Endometrial microvascular endothelial cells (primary cell): ENCODE measurements at regions not wholly inside any gene's neighbourhood (a gene's known extent, or its start where the extent isn't known, plus 50 kb on each side); places are given as distances from the start of the nearest gene placed in this dataset.

ENCODE experiments used
- in situ Hi-C: cut with HindIII; loops from 2 replicates; pipeline ENCODE4 v1.10.0; 2017; ENCODE audit warnings: low sequenced_read_pairs, low pct_unique_long_range_greater_than_20kb; ENCODE audit errors: inconsistent ontology term

DNA sequence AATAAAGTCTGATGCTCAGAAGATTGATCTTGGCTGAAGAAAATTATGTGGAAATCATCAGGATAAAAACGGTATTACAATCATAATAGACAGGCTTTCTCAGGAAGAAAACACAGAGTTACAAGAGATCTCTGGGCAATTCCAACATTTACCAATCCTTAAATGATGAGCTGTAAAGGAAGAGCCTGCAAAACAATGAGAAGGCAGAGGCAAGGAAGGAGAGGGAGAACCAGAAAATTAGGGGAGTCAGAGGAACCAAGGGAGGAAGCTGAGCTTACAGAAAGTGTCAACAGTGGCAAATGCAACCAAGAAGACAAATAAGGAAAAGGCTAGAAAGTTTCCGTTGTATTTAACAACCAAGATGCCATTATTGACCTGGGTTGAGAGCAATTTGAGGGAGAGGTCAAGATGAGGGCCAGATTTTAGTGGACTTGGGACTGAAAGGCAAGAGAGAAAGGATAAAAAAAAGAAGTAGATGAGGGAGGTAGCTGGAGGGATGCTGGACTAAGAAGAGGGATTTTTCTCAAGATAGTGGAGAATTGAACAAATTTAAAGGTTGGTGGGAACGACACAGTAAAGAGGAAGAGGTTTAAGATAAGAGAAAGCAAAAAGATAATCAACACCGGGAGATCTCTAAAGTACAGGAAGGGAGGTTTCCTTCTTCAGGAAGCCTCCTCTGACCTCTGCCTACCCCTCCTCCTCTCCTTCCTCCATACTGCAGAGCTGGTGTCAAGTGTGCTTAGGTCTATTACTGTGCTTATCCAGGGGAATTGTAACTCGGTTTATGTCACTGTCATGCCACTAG lies 116.9 kb downstream of the DUSP6 start:
- in situ Hi-C loops = no loop called here

DNA sequence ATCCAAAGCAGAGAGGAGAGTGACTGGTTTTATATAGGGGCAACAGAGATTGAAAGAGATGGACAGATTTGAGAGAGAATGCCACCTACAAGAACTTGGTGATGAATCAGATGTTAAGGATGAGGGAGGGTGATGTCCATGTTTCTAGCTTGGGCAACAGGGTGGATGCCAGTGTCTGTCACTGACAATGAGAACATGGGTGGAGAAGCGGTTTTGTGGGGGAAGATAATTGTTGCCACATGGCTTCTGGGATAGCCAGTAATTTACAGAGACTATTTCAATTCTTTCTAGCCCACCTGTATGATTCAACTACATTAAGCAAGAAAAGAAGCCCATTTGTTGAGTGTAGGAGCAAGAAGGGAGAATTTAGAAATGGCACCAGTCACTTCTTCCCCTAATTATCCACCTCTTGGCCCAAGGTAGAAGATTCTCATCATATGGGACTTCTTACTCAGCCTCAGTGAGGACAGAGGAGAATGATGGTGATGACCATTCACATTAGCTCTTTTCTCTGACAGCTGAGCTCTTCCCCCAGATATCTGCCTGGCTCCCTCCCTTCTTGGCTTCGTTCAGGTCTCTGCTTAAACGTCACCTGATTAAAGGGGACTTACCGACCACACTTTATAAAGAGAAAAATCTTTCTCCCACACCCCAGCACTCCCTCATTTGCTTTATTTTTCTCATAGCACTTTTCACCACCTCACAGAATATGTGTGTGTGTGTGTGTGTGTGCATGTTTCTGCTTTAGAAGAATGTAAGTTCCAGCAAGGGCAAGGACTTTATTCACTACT lies 117.8 kb downstream of the DUSP6 start:
- in situ Hi-C loops = no loop called here

DNA sequence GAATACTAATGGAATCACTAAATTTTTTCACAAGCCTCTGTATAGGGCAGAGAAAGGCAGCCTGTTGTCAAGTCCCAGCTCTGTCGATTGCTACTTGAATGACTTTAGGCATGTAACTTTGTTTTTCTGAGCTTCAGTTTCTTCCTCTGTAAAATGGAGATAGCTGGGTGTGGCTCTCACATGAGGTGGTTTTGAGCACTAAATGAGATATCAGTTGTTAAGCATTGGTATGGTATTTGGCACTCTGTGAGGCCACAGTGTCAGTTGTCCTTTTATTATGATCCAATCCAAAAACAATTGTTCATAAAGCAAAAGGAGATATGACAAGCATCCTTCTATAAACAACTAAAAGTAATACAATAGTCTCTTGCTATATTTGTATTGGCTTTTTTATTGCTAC lies 120.6 kb downstream of the DUSP6 start:
- in situ Hi-C loops = no loop called here

DNA sequence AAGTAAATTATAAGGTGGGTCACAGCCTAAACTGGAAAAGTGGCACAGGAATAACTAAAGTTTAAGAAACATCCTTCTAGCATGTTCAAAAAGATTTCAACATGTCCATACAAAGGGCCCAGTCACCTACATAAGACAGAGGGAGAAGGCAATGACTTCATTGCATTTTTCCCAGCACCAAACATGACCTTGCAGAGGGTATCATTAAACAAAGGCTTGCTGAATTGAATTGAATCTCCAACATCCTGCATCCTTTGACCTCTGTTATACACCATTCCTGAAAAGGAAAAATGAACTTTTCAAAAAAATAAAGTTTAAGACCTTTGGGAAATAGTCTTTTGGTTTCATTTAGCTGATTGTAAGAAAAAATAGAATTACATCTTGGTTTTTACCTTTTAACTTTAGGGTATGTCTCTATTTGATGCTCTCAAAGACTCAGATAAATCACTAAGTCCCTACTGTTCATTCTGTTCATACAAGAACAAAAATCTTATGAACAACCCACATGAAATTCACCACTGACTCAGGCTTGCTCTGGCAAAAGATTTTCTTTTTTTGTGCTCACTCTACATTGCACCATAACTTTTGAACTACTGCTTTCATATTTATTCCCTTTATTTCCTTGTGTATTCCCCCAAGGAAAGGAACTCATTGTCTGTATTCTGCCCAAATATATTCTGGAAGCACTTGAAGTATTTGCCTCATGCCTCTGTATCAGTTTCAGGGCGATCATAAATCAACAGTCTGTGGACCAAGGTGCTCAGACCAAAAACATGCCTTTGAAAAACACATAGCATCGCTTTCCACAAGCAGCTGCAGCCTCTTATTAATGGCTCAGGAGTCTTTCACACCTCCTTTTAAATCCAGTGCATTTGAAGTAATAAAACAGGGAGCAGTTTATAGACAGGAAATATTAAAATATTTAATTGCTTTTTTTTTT lies 121.7 kb downstream of the DUSP6 start:
- in situ Hi-C loops = no loop called here

DNA sequence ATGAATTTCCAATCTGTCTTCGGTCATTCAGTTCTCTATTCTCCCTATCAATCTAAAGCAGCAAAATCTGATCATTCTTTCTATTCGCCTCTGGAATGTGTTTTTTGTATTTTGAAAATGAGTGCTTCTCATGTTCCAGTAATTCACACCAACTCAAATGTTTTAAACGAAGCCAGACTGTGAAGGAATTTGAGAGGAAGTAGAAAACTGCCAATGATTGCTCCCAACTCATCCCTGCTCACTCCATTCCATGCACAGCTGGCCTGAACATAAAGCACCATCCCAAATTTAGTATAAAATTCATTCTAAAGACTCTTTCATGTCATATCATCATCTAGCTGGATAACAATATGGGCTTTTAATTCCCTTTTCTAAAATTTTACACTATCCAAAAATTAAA lies 123.8 kb downstream of the DUSP6 start:
- in situ Hi-C loops = no loop called here

DNA sequence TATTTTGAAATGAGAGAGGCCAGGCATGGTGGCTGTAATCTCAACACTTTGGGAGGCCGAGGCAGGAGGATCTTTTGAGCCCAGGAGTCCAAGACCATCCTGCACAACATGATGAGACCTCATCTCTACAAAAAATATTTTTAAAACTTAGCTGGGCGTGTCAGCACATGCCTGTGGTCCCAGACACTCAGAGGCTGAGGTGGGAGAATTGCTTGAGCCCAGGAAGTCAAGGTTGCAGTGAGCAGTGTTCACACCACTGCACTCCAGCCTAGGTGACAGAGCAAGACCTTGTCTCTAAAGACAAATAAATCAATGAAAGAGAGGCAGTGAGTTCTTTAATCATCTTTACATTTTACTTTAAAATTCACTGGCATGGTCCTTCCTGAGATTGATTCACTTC lies 124.5 kb downstream of the DUSP6 start:
- in situ Hi-C loops = no loop called here

DNA sequence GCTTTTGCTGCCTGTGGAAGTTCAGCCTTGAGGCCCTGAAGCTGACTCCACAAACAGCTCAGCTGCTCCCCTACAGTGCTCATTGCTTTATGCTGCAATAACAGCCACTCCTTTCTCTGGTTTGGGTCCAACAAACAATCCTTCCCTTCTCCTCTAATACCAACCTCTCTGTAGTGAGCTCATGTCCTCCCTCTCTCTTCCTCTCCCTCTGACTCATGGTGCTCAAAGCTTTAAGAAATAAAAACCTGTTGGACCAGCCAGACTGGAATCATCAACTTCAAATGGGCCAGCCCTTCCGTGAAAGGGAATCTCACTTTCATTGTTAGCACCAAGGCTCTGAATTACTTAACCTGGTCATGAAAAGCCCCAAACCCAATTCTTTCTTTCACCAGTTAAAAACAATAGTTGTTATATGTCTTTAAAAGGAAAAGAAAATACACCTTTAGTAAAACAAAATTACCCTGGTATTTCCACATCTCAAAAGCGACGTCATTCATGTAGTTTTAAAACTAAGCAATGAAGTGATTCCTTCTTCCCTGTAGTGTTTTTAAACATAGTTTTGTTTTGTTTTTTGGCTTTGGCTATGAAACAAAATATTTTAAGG lies 126.4 kb downstream of the DUSP6 start:
- in situ Hi-C loops = no loop called here

DNA sequence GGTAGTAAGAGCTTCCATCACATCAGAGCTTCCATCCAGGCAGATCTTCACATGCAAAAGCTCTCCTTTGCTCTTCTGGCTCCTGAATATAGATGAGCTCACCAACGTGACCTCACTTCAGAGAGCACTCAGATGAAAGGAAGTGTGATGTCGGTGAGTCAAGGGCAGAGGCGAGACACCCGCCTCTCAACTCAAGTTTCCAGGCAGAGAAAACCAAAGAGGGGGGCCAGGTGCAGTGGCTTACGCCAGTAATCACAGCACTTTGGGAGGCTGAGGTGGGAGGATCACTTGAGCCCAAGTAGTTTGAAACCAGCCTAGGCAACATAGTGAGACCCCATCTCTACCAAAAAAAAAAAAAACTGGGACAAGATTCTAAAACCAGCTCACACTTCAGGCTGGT lies 126.9 kb downstream of the DUSP6 start:
- in situ Hi-C loops = no loop called here

DNA sequence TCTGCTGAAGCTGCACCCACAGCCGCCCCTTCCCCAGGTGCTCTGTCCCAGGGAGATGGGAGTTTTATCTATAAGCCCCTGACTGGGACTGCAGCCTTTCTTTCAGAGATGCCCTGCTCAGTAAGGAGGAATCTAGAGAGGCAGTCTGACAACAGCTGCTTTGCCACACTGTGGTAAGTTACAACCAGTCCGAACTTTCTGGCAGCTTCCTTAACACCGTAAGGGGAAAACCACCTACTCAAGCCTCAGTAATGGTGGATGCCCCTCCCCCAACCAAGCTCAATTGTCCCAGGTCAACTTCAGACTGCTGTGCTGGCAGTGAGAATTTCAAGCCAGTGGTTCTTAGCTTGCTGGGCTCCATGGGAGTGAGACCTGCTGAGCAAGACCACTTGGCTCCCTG lies 129.7 kb downstream of the DUSP6 start:
- in situ Hi-C loops = loop anchor here (25.0 kb wide), 1 partner anchor 240 kb away; no protein-coding TSS in a partner anchor

DNA sequence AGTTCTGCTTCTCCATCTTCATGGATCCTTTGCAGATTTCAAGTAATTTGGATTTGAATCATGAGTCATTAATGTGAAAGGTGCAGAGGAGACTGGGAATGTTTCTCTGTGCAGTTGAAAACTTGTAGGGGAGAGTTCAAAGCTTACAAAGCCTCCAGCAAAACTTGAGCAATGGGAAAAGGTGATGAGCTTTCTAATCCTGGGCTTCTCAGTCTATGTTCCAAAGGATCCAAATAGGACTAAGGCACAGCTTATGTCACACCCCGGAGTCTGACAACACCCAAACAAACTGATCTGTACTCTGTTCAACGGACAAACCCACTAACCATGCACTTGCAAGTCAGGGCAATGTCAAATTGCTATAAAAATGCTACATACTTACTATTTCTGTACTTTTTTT lies 134.8 kb downstream of the DUSP6 start:
- in situ Hi-C loops = loop anchor here (25.0 kb wide), 1 partner anchor 245 kb away; no protein-coding TSS in a partner anchor

DNA sequence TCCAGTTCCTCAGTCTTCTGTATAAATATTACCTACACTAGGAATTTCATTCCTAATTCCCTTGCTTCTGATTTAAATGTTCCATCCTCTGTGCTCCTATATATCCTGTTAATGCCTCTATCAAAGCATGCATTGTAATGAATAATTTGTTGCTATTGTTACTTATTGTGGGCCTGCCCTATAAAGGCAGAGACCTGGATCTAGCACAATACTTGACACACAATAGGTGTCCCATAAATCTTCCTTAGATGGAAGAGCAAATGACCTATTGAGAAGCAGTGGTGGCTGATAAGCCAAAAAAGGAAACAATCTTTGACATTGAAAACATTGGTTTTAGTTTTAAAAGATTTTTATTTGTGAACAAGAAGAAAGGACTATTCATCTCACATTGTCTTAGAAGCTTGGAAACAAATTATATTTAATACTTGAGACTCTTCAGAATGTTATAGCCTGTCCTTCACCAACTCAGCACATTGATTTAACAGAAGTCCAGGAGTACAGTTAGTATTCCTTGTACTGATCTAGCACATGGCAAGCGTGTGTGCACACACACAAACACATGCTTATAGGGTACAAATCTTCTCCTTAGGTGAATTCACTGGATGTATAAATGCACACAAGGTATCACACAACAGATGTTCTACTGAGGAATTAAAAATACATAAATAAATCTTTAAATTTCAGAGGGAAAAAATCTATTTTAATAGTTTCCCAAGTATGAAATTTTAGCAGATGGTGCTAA lies 135.9 kb downstream of the DUSP6 start:
- in situ Hi-C loops = loop anchor here (25.0 kb wide), 1 partner anchor 246 kb away; no protein-coding TSS in a partner anchor

DNA sequence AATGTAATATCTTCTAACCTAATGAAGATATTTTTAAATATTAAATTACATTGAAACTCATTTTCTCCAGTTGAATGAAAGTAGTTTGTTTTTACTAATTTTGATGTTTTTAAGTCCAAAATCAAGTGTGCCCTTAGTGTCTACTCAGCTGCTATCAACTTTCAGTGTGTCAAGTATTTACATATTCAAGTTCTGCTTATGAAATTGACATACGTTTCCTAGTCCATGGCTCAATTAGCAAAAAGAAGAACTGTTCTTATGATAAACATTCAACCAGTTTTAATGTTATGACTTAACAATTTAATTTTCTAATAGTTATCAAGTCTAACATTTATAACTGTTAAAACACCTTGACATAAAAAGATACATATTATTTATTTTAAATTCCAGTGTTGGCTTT lies 137.1 kb downstream of the DUSP6 start:
- in situ Hi-C loops = loop anchor here (25.0 kb wide), 1 partner anchor 247 kb away; no protein-coding TSS in a partner anchor

DNA sequence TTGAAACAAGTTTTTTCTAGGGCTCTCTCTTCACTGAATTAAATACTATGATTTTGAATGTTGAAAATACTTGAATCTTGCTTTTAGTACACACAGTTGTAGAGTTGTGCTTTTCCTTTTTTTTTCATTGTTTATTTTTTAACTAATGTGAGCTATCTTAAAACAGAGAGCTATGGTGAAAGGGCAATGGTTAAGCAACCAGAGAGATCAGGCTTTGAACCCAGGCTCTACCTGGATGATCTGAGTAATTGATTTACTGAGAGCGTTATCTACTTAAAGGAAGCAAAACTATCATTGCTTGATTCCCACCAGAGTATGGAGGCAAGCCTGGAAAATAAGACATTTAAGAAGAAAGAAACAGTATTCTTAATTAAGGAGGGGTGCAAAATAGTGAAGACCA lies 138.6 kb downstream of the DUSP6 start:
- in situ Hi-C loops = loop anchor here (25.0 kb wide), 1 partner anchor 249 kb away; no protein-coding TSS in a partner anchor

DNA sequence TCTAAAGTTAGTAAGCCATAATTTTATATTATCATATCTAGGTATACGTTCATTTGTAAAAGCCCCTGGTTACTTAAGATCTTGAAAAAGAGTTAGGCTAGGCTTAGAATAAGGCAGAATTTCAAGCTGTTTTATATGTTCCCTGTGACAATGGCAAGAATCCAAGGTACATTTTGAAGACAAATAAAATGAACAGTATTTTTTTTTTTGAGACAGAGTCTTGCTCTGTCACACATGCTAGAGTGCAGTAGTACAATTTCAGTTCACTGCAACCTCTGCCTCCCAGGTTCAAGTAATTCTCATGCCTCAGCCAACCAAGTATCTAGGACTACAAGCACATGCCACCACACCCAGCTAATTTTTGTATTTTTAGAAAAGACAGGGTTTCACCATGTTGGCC lies 139.2 kb downstream of the DUSP6 start:
- in situ Hi-C loops = loop anchor here (25.0 kb wide), 1 partner anchor 249 kb away; no protein-coding TSS in a partner anchor

DNA sequence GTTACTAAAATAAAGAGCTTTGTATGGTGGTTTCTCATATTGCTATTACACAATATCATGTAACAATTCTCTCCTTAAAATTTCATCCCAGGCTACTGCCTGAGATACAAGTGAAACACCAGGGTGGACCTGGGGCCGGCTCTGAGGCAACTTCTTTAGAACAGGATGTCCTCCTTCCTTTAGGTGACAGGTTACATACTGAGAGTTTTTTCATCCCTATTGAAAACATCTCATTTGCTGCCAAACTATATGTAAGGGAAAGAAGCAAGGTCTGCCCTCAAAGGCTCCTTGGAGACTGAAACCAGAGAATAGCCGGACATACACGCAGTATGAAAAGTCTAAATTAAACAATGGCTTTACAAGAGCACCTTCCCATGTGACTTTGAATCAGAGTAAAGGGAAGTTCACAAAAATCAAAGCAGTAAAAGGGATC lies 139.9 kb downstream of the DUSP6 start:
- in situ Hi-C loops = loop anchor here (25.0 kb wide), 1 partner anchor 250 kb away; no protein-coding TSS in a partner anchor

DNA sequence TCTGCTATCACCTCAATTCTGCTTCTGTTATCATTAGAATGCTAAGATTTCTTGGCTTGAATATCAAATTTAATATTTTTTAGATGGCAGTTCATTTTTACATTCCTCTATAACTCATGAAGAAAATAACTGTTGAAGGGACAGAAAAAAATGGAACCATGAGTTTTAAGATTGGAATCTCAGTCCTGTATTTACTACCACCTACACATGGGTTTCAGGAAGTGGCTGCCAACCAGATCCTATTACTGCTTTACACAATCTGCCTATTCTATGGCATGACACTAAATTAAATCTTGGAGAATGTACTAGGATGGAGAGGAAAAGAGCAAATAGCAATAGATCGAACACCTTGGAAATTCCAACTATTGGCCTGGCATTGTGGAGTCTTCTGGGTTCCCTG lies 140.8 kb downstream of the DUSP6 start:
- in situ Hi-C loops = loop anchor here (25.0 kb wide), 1 partner anchor 251 kb away; no protein-coding TSS in a partner anchor

DNA sequence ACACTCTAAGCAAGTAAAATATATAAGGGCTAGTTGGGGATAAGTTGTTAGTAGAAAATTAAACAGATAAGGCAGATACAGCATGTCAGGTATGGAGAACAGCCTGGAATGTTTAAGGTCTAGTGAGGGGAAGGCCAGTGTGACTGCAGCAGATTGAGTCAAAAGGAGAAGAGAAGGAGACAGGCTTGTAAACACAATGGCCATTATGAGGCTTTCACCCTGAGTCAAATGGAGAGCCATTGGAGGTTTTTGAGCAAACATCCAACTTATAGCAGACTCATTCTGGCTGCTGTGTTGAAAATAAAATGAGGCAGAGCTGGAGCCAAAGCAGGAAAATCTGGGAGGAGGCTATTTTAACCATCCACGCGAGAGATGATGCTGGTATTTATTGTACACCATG lies 142.0 kb downstream of the DUSP6 start:
- in situ Hi-C loops = loop anchor here (25.0 kb wide), 1 partner anchor 252 kb away; no protein-coding TSS in a partner anchor
